NCI-H345 (cell line): ENCODE measurements at regions not wholly inside any gene's neighbourhood (a gene's known extent, or its start where the extent isn't known, plus 50 kb on each side); places are given as distances from the start of the nearest gene placed in this dataset.

Experiments used
- DNase-seq: peaks from one replicate; lab custom pipeline; 2025; lab: John Stamatoyannopoulos, UW

GRCh38 chr10:29685506-29685905 lies 50.7 kb upstream of the SVIL start:
- DNase-seq: no peak
